GM18499 (cell line): ENCODE measurements at regions not wholly inside any gene's neighbourhood (a gene's known extent, or its start where the extent isn't known, plus 50 kb on each side); places are given as distances from the start of the nearest gene placed in this dataset.

ENCODE experiments used
- ATAC-seq: cut with Tn5 transposase; IDR thresholded peaks from one replicate; pipeline ENCODE4 v1.9.1; 2021; ENCODE audit warnings: moderate number of reproducible peaks; ENCODE audit not compliant: insufficient read depth, unreplicated experiment

DNA sequence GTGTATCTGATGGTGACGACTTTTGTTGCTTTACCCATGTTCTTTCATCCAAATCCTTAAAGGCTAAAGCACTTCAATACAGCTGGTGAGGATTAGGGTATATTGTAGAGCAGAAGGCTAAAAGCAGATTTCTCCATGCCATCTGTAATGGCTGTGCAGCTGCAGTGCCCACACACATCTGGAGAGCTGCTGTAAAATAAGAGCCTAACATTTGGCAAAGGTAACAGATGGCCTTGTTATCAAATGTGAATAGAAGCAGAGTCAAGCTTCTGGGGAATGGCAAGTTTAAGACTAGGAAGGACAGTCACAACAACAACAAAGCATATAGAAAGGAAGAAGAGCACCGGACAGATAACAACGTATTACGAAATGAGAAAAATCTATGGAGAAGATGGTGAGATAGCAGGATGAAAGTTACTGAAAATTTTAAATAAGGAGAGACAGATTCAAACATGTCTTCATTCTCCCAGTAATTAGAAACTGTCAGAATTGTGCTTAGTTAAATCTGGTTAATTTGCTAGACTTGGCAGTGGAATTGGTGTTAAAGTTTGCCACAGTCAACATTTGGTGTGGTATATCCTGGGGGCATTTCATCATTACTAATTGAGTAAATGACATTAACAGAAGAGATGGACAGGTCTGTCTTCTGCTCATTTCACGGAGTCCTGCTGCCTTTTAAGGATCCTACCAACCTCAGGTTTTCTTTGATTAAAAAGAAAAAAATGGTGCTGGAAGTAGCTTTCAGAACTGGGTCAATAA is 1093.2 kb downstream of the ADGRL2 start:
- ATAC-seq, result no peak

DNA sequence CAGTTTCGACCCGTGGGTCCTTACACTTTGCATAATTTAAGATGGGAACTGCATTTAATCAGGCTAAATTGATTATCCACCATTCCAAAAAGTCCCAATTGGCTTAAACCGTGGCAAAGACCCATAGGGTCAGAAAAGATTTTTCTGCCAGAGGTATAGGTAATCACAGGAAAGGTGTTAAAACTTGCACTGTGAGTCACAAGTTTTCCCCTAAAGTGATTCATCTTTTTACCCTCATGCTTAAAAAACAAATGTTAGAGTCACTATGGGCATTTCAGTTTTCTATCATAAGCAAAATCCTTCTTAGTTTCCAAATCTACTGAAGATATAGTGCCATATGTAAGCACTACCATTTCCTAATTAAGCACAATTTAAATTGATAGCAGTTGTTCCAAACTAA is 1079.8 kb downstream of the ADGRL2 start:
- ATAC-seq, result no peak

DNA sequence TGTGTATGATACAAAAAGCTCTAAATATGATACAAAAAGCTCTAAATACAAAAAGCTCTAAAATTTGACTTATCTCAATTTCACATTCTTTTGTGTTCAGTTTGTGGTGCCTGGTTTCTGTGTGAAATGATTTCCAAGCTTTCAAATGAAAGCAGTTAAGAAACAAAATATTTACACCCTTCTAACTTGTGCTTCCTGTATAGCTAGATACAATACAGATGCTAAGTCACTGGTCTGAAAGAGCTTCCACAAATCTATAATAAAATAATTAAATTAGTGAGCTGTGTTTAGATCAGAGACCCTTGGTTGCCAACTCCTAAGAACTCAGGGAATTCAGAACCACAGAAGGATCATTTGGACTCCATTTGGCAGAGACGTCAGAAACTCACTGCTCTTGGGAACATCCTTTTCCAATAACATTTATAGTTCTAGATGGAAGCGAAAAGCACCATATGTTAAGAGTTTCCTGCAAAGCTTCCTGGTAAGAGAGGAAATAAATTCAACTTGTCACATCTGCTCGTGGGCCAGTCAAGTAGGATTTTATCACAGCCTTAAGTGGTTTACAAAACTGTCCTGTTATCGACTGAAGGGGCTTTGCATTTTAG is 1079.1 kb downstream of the ADGRL2 start:
- ATAC-seq, result no peak

DNA sequence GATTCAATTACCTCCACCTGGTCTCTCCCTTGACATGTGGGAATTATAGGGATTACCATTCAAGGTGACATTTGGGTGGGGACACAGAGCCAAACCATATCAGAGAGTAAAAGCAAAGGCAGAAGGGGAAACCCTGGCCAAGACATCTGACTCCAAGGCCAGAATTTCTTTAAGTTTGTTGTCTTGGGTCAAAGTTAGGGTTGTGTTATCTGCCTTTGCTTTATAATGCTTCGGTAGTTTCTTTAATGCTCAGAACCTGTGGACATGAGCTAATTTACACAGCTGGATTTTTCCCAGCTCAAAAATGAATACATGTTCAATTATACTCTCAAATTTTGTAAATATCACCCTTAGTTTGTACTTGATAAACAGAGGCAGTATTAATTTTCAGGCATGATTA is 1074.4 kb downstream of the ADGRL2 start:
- ATAC-seq, result no peak

DNA sequence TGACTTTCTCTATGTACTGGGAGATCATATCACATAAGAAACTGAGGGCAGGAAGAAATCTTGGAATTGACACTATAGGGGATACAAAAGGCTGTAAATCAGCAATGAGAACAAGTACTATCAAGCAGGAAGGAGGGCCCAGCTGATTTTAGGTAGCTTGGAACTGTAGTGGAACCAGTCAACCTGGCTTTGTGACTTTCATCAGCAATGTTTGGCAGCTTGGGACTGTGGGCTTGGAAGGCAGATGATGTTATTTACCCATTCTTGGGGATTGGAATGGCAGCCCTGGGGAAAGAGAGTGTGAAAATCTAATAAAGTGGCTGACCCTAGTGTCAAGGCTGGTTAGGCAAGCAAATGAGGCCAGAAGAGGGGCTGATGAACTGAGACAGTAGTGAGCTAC is 1073.3 kb downstream of the ADGRL2 start:
- no peak for ATAC-seq

DNA sequence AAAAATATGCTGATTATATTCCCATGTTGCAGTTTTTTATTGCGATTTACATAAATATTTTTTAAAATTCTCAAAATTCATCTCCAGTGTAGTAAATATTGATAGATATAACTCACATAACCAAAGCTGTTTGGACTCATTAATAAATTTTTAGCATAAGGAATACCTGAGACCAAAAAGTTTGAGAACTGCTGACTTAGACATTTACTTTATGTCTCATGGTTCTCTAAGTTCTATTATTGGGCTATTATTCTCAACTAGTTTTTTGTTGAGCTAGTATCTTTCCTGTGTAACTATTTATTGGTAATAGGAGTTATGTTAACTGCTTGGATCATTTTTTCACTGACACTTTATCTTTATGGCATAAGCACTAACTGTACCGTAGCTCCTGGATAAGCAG is 1069.6 kb downstream of the ADGRL2 start:
- no peak for ATAC-seq

DNA sequence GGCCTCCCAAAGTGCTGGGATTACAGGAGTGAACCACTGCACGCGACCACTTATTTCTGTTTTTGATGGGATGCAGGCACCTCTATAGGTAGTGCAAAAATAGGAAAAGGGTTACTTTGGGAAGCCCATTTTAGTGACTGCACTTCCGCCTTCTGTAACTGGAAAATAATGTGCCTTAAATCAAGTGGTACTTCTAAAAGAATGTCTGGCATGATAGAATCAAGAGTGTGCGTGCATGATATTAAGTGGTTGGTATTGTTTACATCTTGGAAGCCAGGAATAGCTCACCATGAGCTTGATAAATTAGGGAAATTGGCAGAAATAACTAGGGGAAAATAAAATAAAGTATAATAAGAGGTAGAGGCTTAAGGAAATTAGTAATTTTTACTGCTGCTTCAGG is 1067.0 kb downstream of the ADGRL2 start:
- no peak for ATAC-seq

DNA sequence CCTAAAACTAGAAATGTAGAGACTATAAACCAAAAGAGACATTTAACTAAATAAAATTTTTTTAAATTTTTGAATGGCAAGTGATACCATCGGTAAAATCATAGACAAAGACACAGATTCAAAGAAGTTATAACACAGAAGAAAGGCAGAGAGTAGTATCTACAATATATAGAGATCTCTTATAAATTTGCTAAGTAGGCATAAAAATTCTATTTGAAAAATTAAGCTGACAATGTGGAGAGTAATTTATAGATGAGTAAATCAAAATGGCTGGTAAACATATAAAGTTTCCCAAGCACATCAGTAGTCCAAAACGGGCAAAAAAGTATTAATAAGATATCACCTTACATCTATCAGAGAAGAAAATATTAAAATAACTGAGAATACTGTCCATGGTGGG is 1061.0 kb downstream of the ADGRL2 start:
- ATAC-seq, result no peak

DNA sequence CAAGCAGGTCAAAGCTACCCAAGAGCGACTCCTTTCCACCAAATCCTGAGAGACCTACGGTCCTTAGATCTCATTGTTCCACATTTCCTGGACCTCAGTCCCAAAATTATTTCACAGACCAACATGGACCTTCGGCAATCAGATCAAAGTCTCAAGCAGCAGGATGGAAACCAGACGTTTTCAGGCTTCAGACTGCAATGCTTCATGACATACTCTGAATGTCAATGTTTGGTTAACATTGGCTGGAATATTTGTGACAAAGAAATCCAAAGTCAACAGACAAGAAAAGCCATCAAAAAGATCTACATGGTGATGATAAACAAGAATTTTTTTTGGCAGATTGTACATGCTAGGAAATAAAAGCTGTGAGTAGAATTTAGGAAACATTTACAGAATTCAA is 1057.3 kb downstream of the ADGRL2 start:
- no peak for ATAC-seq

DNA sequence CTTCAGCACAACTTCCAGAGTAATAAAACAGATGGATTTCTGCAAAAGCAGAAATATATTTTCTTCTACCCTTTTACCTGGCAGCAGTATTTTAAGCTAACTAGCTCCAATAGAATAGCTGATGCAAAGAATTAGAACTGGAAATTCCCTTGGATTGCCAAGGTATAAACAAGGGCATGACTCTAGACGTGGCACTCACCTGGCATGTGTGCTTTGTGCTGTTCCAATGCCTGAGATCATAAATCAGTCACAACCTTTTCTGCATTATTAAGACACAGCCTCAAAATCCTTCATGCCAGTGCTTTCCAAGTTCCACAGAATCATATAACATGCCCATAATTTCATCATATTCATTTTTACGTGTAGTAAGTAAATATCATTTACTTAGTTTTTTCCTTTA is 1048.7 kb downstream of the ADGRL2 start:
- ATAC-seq, result no peak

DNA sequence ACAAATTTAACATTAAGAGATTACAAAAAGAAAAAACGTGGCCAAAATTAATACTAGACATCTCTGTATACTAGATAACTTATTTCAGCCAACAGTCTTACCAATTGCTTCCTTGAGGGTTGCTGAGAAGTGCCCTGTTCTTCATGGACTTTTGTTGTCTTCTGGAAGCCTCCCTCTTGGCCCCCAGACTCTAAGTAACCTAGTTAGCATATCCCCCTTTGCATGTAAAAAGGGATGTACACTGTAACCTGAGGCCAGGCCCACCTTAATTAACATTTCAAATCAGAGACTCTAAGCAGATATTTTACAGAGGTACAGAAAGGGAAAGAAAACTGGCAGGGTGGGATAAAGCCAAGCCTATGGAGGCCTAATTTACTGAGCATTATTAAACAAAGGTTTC is 1047.3 kb downstream of the ADGRL2 start:
- ATAC-seq, result no peak

DNA sequence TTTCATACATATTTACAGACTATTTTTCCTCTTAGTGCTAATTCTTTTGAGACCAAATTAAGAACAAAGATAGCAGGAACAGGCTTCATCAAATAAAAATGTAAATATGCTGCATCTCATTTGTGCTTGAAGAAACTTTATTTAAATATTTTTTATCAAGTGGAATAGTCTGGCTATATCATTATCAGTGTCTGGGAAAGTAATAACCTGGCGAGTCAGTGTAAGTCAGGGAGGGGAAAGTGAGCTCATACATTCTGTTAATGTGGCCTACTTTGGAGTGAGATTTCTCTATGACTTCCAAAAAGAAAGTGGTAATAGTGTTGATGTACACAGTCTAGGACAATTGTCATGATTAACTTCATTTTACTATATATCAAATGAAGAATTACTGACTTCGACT is 1045.1 kb downstream of the ADGRL2 start:
- ATAC-seq, result no peak

DNA sequence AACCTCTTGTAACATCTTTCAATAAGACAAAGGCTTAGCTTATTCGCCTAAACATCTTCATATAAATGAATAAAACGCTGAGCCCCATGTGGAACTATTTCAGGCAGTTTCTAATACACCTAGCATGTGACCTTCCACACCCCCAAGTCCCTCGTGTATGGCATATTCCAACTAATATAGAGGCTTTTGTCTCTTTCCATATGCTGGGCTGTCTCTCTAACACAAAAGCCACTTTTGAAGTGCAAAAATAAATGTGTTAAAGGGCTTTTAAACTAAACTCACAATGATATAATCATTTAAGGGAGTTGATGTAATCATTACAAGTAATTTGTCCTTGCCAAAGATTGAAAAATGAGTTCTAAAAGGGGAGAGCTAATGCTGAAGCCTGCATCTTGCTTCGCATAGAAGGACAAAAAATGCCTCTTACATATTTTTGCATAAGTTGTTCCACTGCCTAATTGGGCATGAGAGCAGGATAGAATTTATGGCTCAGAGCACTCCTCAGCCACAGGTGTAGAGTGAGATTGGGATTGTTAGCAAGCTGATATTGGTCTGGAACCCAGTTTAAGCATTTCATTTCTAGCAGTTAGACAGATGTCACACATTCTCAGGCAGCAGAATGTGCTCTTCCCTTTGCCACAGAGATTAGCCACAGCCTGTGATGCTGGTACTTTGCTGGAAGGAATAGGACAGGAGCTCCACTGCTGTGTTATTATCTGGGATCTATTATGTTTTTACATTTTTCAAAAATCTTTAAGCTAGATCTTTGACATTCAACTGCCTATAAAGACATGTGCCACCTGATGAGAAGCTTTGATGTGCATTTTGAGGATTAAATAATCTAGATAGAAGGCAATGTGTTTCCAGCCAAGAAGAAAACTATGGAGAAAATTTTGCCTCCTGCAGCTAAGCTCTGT is 1044.4 kb downstream of the ADGRL2 start:
- ATAC-seq, result no peak

DNA sequence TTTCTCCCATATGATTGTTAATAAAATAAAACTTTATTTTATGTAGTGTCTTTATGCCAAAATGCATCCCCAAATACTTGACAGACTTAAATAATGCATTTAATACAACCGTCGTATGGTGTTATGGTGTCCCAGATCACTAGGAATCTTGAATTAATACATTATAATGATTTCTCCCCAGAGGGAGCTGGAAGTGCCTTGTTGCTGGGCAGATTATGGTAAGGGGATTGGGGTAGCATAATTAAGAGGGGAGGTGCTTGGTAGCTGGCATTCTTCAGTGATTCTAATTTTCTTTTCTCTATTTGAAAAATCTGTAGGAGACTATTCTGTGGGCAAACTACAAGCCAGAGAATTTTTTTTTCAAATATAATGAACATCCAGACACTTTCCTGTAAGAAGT is 1043.7 kb downstream of the ADGRL2 start:
- ATAC-seq, result no peak

DNA sequence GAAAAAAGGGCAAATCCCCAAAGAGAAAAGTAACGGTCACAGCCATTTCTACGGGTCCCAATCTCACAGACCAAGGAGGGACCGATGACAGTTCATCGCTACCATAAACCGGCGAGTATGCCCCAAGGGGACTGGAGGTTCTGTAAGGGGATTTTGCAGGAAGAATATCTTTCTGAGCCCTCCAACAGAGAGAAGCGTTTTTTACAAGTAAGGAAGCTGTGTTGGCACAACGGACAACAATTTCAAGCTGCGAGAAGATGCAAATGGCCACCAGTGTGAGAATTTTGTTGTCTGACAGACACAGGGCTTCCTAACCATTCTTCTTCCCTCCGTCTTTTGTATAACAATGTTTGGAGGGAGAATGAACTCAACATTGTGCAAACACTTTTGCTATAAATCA is 1043.1 kb downstream of the ADGRL2 start:
- ATAC-seq, result no peak

DNA sequence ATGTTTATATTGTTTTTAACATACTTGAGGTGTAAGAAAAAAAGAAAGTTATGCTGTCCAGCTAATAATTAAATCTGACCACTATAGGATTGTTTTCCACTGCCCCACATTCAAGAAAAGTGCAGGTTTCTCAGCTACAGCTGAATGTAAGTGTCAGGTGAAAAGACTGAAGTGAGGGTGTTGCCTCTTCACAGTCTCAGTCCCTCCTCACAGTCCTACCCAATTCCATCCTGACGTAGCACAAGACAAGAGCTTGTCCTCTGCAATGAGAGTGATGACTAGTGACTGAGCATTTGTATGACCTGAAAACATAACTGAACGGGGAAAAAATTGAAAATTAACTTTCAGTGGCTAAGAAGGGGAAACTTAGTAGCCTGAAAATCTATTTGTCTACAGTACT is 1039.5 kb downstream of the ADGRL2 start:
- ATAC-seq, result no peak

DNA sequence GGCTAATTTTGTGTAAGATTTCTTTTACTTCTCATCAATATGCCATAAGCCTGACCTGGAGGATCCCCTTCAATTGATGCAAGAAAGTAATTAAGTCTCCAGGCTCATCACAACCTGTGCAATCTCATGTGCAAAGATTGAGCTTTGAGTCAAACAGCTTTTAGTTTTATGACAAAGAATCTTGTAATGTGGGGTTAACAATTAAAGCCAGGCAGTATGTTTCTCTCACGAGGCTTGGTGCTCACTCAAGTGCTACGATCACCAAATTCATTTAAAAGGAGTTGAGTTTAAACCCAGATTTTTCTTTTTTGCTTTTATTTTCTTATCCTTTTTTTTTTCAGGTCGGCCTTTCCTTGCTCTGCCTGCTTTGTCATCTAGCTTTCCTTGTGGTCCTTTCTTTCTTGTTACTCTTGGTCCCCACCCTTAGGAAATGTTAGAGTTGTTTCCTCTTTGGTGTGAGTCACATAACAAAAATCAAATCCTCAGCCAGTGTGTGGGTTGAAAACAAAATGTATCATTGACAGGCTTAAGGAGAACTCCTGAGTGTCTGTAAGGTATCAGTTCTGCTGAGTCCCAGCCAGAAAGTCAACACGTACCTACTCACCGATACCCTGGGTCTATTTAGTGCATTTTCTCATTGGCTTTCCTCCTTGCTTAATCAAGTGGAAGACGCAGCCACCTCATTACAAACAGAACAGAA is 1037.2 kb downstream of the ADGRL2 start:
- ATAC-seq, result no peak

DNA sequence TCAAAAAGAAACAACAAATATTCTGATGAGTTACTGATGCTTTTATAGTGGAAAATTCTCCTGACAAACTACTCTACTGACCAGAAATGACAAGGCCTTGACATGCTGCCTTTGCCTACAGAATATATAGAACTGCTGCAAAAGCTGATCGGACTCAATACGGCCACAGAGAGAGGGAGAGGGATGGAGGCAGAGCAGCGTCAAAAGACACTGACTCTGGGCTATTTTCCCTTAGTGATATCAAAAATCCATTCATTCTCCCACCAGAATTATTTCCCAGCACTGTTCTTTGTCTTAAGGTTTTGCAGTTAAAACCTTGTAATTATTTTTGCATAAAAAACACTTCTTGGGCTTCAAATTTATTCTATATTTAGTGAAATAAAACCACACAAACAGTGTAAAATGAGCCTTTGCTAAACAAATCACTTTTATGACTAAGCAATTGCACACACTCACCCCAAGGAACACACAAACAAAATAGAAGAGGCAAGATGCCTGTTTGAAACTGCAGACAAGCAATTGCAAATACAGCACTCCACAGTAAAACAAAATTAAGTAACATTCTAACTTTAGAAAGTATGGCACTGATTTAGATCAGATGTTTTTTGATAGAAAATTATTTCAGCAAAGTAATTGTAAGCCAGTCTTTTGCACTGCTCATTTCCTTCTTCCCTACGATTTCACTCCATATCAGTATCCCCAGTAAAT is 1036.4 kb downstream of the ADGRL2 start:
- ATAC-seq, result no peak

DNA sequence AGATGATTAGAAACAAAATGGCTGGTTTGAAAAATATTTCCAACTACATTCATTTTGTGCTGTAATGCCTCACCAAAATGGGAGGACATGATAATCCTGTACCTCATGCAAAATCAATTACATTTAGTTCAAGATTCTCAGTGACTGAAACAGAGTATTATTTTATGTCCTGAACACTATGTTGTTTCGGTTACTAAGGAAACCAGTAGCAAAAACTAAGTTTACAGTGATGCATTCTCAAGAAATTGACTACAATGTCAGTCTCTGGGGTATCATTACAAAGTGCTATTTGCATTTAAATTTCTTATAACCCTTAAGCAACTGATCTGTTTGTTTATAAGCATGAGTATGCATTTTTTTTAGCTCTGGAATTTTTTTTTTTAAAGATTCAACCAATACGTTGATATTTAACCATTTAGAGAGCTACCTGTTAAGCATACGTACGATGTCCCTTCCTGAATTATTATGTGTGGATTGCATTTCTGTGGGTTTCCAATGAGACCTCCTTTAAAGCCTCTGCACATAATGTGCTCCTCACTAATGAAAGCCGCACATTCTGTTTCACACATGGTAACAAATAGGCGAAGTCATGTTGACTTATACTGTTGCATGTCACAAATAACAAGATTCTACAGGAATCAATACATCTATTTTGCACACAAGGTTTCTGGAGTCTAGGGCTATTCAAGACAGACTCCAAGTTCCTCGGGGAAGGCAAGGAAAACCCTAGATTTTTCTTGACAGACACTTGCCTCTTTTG is 1035.7 kb downstream of the ADGRL2 start:
- ATAC-seq, result no peak
